GM23338 (cell line): ENCODE measurements at regions not wholly inside any gene's neighbourhood (a gene's known extent, or its start where the extent isn't known, plus 50 kb on each side); places are given as distances from the start of the nearest gene placed in this dataset.

ENCODE experiments used
- CTCF ChIP-seq, 2 experiments: fragments of 200-600 bp in 1 of 2; sonication (generic) in 1 of 2; conservative IDR thresholded peaks; 2 replicates each; pipeline versions ENCODE4 v1.5.1 to v1.6.1; 2016 to 2017; ENCODE audit warnings: antibody characterized with exemption in 2 of 2, low read depth in 2 of 2, mild to moderate bottlenecking in 2 of 2, moderate library complexity in 1 of 2
- EZH2 ChIP-seq: fragments of 200-600 bp; sonication (generic); IDR thresholded peaks from one replicate; pipeline ENCODE4 v1.8.0; 2017; ENCODE audit warnings: antibody characterized with exemption, mild to moderate bottlenecking, low read depth; ENCODE audit not compliant: unreplicated experiment
- POLR2AphosphoS5 ChIP-seq: IDR thresholded peaks from 2 replicates; pipeline ENCODE4 v1.6.1; 2016; ENCODE audit warnings: antibody characterized with exemption, low read depth

DNA sequence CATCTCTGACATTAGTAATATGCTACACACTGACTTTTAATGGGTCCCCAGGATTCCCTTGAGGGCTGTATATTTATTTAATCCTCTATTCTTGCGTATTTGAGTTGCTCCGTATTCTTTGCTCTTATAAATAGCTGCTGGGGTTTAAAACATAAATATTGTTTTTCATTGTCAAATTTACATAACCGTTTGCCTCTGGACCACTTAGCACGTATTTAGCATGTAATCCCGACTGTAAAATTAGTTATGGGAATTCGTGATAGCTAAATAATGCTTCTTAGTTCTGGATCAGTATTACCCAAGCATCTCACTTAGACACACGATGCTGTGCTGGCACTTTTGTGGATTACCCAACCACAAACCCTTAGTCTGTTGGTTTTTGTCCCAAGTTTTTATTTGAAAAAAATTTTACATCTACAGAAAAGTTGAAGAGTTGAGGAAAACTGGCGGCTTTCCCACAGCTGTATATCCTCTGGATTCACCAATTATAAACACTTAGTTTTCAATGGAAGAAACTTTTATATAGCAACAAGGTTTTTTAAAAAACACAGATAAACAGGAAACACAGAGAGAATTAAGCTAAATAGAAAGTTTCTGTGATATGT is 296.8 kb upstream of the TPM1 start:
- TF ChIP-seq EZH2 (no peak), CTCF (conservative IDR thresholded peaks at IDR 0.05; ENCODE audit: low read depth in 2 of 2) (no peak), POLR2AphosphoS5 (no peak)
